CD14-positive monocyte (primary cell): ENCODE measurements at regions not wholly inside any gene's neighbourhood (a gene's known extent, or its start where the extent isn't known, plus 50 kb on each side); places are given as distances from the start of the nearest gene placed in this dataset.

Experiments
- DNase-seq, 3 donors: peaks; one replicate each; pipeline ENCODE4 v3.0.0-alpha.2; 2011 to 2022
- H2AFZ ChIP-seq: 2 replicates; pipeline ENCODE4 v1.6.0; 2012; ENCODE audit warnings: mild to moderate bottlenecking, low read depth, low read length, inconsistent platforms; ENCODE audit not compliant: insufficient read depth, poor library complexity, severe bottlenecking
- H3K27ac ChIP-seq, 2 donors: 1 replicate in 1 of 2; 2 replicates in 1 of 2; pipeline ENCODE4 v1.5.1; 2012 to 2013; ENCODE audit warnings: low read length in 2 of 2, control low read depth in 1 of 2, inconsistent platforms in 1 of 2, low read depth in 1 of 2, mild to moderate bottlenecking in 1 of 2
- H3K27me3 ChIP-seq, 2 donors: one replicate each; pipeline versions ENCODE4 v1.6.0 to v1.6.1; 2011 to 2013; ENCODE audit warnings: low read length in 2 of 2; ENCODE audit not compliant: control insufficient read depth in 2 of 2, insufficient read depth in 2 of 2
- H3K36me3 ChIP-seq, 2 donors: replicated peaks in 1 of 2; 1 replicate in 1 of 2; 2 replicates in 1 of 2; pipeline versions ENCODE4 v1.5.1 to v1.6.1; 2012 to 2013; ENCODE audit warnings: low read length in 2 of 2, control low read depth in 1 of 2, inconsistent platforms in 1 of 2, mild to moderate bottlenecking in 1 of 2; ENCODE audit not compliant: insufficient read depth in 2 of 2, control insufficient read depth in 1 of 2
- H3K4me1 ChIP-seq, 2 donors: 1 replicate in 1 of 2; 2 replicates in 1 of 2; pipeline versions ENCODE4 v1.5.1 to v1.6.1; 2012 to 2013; ENCODE audit warnings: low read length in 2 of 2, control low read depth in 1 of 2, inconsistent platforms in 1 of 2, mild to moderate bottlenecking in 1 of 2, moderate library complexity in 1 of 2; ENCODE audit not compliant: insufficient read depth in 2 of 2, control insufficient read depth in 1 of 2
- H3K4me2 ChIP-seq: replicated peaks from 2 replicates; pipeline ENCODE3; 2012; ENCODE audit warnings: low read length, moderate library complexity, mild to moderate bottlenecking; ENCODE audit not compliant: poor library complexity, severe bottlenecking; ENCODE audit errors: extremely low read depth
- H3K4me3 ChIP-seq, 3 experiments: fragments of 200-600 bp in 1 of 3; sonication (generic) in 1 of 3; replicated peaks in 1 of 3; 1 replicate in 2 of 3; 2 replicates in 1 of 3; pipeline ENCODE4 v1.5.1; 2011 to 2013; ENCODE audit warnings: low read length in 3 of 3, mild to moderate bottlenecking in 3 of 3, control low read depth in 2 of 3, low read depth in 2 of 3, inconsistent platforms in 1 of 3, moderate library complexity in 1 of 3
- H3K79me2 ChIP-seq: 2 replicates; pipeline ENCODE4 v1.6.0; 2012; ENCODE audit warnings: mild to moderate bottlenecking, control low read depth, inconsistent platforms, low read length, moderate library complexity; ENCODE audit not compliant: insufficient read depth
- H3K9ac ChIP-seq: 2 replicates; pipeline ENCODE4 v1.6.0; 2017; ENCODE audit warnings: low read length, mild to moderate bottlenecking; ENCODE audit not compliant: insufficient read depth, poor library complexity, severe bottlenecking
- H3K9me3 ChIP-seq, 2 donors: replicated peaks in 1 of 2; 1 replicate in 1 of 2; 2 replicates in 1 of 2; pipeline versions ENCODE4 v1.5.1 to v1.6.1; 2012 to 2013; ENCODE audit warnings: low read length in 2 of 2, control low read depth in 1 of 2; ENCODE audit not compliant: control insufficient read depth in 1 of 2, insufficient read depth in 1 of 2
- H4K20me1 ChIP-seq: 2 replicates; pipeline ENCODE4 v1.6.0; 2012; ENCODE audit warnings: mild to moderate bottlenecking, low read length, control low read depth, moderate library complexity; ENCODE audit not compliant: insufficient read depth
- H3K27ac Mint-ChIP-seq, 7 donors: one replicate each; pipeline ENCODE4 v1.8.0; 2020; ENCODE audit warnings: mild to moderate bottlenecking in 7 of 7, mixed read lengths in 7 of 7, moderate library complexity in 6 of 7, inconsistent platforms in 2 of 7
- H3K27me3 Mint-ChIP-seq, 3 donors: one replicate each; pipeline ENCODE4 v1.8.0; 2021 to 2022; ENCODE audit warnings: low read depth in 3 of 3, mild to moderate bottlenecking in 3 of 3, mixed read lengths in 3 of 3, moderate library complexity in 3 of 3, inconsistent platforms in 1 of 3
- H3K36me3 Mint-ChIP-seq, 2 donors: one replicate each; pipeline ENCODE4 v1.8.0; 2020; ENCODE audit warnings: mixed read lengths in 2 of 2, inconsistent platforms in 1 of 2, mild to moderate bottlenecking in 1 of 2
- H3K4me1 Mint-ChIP-seq: one replicate; pipeline ENCODE4 v1.8.0; 2020; ENCODE audit warnings: mild to moderate bottlenecking, mixed read lengths
- H3K4me3 Mint-ChIP-seq, 2 donors: one replicate each; pipeline ENCODE4 v1.8.0; 2020; ENCODE audit warnings: mild to moderate bottlenecking in 2 of 2, mixed read lengths in 2 of 2, moderate library complexity in 1 of 2
- H3K9me3 Mint-ChIP-seq, 7 donors: one replicate each; pipeline ENCODE4 v1.8.0; 2020 to 2022; ENCODE audit warnings: mixed read lengths in 7 of 7, mild to moderate bottlenecking in 6 of 7, moderate library complexity in 6 of 7, inconsistent platforms in 2 of 7
- WGBS: methylation state at CpG from one replicate; pipeline ENCODE4 v1.1.5; 2013; ENCODE audit warnings: missing lambda C conversion rate; ENCODE audit not compliant: insufficient coverage; 5-methylcytosine and 5-hydroxymethylcytosine counted together
- intact Hi-C, 2 donors: fragments of 100-400 bp; cut with micrococcal nuclease; formaldehyde crosslinking; loops; one replicate each; pipeline versions ENCODE4 v1.15.0 to v1.15.1; 2023
- TF ChIP-seq, protein P1 (sequence below): fragments of 200-600 bp; IDR thresholded peaks from one replicate; pipeline ENCODE4 v1.8.0; 2022; ENCODE audit warnings: antibody characterized with exemption, mild to moderate bottlenecking

- no peak overlapping the region for H2AFZ ChIP-seq
- H3K27me3 Mint-ChIP-seq, result peaks cover 14 to 26% (median 25%) of the 10 kb centered on the region in 3 donors
- no peak overlapping the region for H3K4me2 ChIP-seq
- peaks cover 3 to 8% of the 10 kb centered on the region in 2 donors for H3K4me1 ChIP-seq
- TF ChIP-seq, protein P1, sequence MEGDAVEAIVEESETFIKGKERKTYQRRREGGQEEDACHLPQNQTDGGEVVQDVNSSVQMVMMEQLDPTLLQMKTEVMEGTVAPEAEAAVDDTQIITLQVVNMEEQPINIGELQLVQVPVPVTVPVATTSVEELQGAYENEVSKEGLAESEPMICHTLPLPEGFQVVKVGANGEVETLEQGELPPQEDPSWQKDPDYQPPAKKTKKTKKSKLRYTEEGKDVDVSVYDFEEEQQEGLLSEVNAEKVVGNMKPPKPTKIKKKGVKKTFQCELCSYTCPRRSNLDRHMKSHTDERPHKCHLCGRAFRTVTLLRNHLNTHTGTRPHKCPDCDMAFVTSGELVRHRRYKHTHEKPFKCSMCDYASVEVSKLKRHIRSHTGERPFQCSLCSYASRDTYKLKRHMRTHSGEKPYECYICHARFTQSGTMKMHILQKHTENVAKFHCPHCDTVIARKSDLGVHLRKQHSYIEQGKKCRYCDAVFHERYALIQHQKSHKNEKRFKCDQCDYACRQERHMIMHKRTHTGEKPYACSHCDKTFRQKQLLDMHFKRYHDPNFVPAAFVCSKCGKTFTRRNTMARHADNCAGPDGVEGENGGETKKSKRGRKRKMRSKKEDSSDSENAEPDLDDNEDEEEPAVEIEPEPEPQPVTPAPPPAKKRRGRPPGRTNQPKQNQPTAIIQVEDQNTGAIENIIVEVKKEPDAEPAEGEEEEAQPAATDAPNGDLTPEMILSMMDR, result peak; percentile 63
- intact Hi-C loops, result loop anchor here (1.0 to 2.0 kb wide), 2 partner anchors 129 to 130 kb away; no protein-coding TSS in a partner anchor
- H3K9me3 Mint-ChIP-seq, result peaks cover 0 to 6% (median 0%) of the 10 kb centered on the region in 7 donors
- no peak overlapping the region for H3K9ac ChIP-seq
- peaks cover 0 to 15% of the 10 kb centered on the region in 2 donors for H3K27me3 ChIP-seq
- no peak overlapping the region for H3K4me3 ChIP-seq
- peak; percentile 21 to 51 (median 46) for DNase-seq
- H3K27ac ChIP-seq, result no peak overlapping the region
- H3K36me3 Mint-ChIP-seq, result no peaks in the 10 kb centered on the region
- H3K4me3 Mint-ChIP-seq, result no peak overlapping the region
- no peaks in the 10 kb centered on the region for H3K79me2 ChIP-seq
- no peaks in the 10 kb centered on the region for H3K9me3 ChIP-seq
- H3K27ac Mint-ChIP-seq, result no peak overlapping the region
- no peaks in the 10 kb centered on the region for H3K36me3 ChIP-seq
- no peaks in the 10 kb centered on the region for H4K20me1 ChIP-seq
- H3K4me1 Mint-ChIP-seq, result peaks cover 8% of the 10 kb centered on the region
- WGBS, result no CpG with 5 or more reads among the region's 13 CpGs
These were observed 82.9 kb upstream of the FOXP4 start for GRCh38 chr6:41463062-41463930.

DNA sequence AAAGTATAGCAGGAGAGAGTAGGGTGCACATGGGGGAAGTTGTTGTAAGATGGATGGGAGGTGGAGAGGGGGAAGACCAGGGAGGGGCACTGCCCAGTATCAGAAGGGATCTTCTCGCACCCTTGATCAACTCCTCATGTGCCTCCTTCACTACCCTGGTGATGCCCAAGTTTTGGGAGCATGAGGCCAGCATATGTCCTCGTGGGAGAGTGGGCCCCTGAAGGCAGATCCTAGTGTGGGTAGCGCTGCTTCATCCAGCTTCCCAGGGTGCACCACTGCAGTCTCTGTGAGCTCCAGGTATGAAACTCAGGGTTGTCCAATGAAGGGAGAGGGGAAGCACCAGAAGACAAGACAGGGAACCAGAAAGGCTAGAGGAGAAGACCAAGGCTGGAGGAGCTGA lies 82.2 kb upstream of the FOXP4 start:
- intact Hi-C loops, result no loop called here
- H3K9me3 Mint-ChIP-seq, result peaks cover 0 to 6% (median 0%) of the 10 kb centered on the region in 7 donors
- H3K4me3 ChIP-seq, result no peak overlapping the region
- H3K27me3 Mint-ChIP-seq, result peaks cover 19 to 33% (median 31%) of the 10 kb centered on the region in 3 donors
- 100% methylated on average over 2 of the region's 3 CpGs for WGBS
- H3K4me1 Mint-ChIP-seq, result peaks cover 8% of the 10 kb centered on the region
- DNase-seq, result no peak
- H3K4me3 Mint-ChIP-seq, result no peak overlapping the region
- H3K9me3 ChIP-seq, result no peaks in the 10 kb centered on the region
- no peaks in the 10 kb centered on the region for H3K79me2 ChIP-seq
- no peaks in the 10 kb centered on the region for H4K20me1 ChIP-seq
- H3K36me3 Mint-ChIP-seq, result no peaks in the 10 kb centered on the region
- no peak overlapping the region for H3K4me2 ChIP-seq
- peaks cover 3 to 8% of the 10 kb centered on the region in 2 donors for H3K4me1 ChIP-seq
- no peak overlapping the region for H2AFZ ChIP-seq
- no peak overlapping the region for H3K27ac ChIP-seq
- TF ChIP-seq, protein P1, result no peak
- peak overlapping the region in 1 of 7 donors; percentile 75 for H3K27ac Mint-ChIP-seq
- H3K36me3 ChIP-seq, result no peaks in the 10 kb centered on the region
- peaks cover 2 to 22% of the 10 kb centered on the region in 2 donors for H3K27me3 ChIP-seq
- no peak overlapping the region for H3K9ac ChIP-seq
